GM21381 (cell line): ENCODE measurements at regions not wholly inside any gene's neighbourhood (a gene's known extent, or its start where the extent isn't known, plus 50 kb on each side); places are given as distances from the start of the nearest gene placed in this dataset.
"Not testable (repeated sequence)": the region's sequence is repeated elsewhere in the genome, so short reads cannot be mapped to it uniquely, and the experiment has no call there.

ENCODE experiments used
- ATAC-seq: cut with Tn5 transposase; IDR thresholded peaks from one replicate; pipeline ENCODE4 v1.9.1; 2021; ENCODE audit warnings: mild to moderate bottlenecking, moderate library complexity; ENCODE audit not compliant: unreplicated experiment

DNA sequence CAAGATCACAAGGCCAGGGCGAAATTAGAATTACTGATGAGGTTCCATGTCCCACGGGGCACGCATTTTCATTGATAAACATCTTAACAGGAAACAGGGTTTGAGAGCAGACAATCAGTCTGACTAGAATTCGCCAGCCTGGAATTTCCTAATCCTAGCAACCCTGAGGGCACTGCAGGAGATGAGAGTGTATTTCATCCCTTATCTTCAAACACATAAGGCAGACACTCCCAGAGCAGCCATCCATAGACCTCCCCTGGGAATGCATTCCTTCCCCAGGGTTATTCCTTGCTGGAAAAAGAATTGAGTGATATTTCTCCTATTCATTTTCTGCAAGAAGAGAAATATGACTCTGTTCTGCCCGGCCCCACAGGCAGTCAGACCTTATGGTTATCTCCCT is 821.7 kb downstream of the MAT2B start:
- not testable (repeated sequence) for ATAC-seq

DNA sequence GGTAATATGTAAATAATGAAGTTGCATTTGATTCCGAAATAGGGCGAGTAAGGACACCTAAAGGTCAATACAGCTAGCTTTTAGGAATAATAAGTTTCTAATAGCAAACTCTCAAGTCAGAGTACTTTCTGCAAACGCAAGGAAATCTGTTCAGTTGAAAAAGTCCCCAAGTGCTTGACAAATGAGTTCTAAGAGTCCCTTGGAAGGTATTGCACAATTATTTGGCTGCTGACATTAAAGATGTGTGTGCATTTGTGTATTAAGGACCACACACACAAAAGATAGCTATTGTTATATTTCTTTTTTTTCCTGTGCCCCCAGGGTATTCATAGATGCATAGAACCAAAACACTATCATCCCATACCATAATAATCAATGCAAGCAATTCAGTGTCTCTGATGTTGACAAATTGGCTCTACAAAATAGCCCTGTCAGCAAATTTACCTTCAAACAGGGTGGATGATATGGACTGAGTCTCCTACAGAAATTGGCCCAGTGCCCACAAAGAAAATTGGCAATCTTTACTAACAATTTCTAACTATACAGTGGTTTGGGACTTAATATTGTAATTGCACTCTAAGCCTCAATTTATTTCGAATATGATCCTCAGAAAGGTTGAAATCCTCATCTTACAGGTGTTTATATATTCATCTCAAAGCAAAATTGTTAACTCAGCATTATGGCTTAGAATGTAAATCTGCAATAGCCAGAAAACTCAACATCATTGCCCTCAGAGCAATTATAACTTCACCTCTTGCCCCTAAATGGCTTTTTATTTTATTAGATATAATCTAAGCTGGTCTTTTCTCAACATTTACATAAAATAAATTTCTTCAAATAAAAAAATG is 827.2 kb downstream of the MAT2B start:
- ATAC-seq = no peak

DNA sequence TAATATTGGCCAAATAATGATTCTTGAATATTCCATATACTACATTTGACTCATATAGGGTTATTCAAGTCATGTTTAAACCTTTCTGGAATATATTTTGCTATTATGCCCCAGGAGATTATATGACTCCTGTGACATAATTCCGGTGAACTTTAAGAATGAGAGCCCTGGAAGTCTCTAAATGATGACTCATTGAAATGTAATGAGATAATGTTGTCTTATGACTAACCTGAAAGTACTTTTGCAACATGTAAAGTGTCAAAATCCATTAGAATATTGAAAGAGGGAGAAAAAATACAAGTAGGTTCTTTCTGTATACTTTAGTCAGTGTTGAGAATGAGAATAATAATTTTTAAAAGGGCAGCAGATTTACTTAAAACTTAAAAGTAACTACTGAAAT is 830.4 kb downstream of the MAT2B start:
- ATAC-seq = no peak

DNA sequence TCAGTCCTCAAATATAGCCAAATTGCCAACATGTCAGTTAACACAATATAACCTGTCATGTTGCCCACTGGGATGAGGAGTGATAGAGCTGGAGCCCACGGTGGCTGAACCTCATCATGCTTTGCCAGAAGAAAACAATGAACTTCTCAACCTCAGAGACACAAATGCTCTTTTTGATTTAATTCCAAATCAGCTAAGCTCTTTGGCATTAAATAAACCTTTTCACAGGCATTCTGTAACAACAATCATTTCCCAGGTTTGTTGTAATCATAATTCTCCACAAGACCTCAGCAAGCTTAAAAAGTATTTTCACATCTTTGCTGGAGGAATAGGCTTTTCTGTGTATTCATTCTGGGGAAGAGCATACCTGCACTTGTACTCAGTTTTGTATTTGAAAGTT is 830.9 kb downstream of the MAT2B start:
- no peak for ATAC-seq

DNA sequence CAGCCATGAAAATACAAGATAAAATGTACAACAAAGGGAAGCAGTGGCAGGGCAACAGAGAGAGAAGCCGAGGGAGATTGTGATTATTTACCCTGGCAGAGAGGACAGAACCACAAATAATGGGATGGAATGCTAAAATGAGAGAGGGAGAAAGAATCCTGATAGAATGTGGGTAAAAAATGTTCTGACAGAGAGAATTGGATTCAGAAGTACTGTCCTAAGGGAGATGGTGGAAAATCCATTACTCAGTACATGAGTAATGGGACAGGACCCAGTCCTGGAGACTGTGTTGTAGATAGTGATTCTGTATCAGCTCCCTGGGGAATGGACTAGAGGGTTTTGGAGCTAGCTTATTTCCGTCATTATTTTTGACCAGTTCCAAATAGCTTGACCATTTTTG is 831.5 kb downstream of the MAT2B start:
- ATAC-seq = no peak

DNA sequence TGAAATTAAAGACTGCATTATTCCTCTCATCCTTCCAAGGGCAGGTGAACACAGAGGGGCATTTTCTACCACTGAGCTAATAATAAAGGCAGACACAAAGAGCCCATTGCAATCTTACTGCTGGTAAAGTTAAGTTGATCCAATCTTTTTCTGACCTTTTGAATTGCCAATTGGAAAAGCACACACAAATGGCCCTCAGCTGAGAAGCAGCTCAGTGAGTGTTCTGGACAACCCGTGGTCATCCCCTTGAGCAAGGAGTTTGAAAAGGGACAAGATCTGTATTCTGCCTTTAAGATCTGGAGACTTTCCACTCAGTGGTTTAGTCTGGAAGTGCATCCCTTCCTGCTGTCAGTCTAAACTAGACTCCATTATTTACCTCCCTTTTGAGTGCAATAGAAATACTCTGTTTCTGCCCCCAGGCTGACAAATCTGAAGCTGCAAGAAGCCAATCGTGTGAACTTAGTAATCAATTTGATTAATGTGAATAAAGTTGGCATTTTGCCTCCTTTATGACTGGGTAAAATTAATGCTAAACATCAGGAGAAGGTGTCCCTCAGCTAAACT is 835.7 kb downstream of the MAT2B start:
- ATAC-seq = no peak

DNA sequence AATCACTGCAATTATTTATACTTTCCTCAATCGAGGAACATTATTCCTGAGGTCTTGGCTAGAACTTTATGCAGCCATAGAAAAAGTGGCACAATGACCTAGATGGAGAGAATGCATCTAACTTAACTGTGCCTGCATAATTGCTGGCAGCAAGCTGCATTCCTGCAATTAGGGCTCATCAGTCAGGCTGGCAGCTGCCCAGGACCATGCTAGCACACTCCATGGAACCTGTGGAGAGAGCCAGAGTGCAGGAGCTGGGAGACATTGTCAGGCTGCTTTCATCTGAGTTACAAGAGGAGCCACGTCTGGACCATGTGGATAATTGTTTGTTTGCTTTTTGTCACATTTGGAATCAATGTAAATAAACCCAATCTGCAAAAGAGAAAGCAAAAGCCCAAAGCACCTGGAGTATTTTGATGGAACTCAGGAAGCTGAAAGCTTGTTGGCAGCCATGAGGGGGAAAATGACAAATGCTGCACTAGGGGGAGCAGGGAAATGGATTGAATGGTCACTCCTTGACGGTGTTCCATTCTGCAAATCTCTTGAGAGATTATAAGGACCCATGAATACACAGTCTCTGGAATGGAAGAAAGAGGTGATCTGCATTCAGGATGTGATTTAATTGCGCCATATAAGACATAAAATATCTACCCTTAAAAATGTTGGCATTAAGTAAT is 839.9 kb downstream of the MAT2B start:
- ATAC-seq = no peak

DNA sequence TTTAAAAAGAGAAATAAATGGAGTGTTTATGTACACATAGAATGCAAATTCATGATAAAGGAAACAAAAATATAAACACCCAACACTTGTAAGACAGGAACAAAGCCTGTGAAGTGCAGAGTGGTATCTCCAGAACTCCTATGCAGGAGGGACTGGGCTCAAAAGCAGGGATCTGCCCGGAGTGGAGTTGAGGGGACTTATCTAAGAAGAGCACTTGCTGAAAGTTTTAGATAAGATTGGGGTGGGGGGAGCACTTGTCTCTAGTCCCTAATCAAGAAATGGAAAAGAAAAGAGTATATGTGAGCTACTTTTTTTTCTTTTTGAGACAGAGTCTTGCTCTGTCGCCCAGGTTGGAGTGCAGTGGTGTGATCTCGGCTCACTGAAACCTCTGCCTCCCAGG is 840.4 kb downstream of the MAT2B start:
- ATAC-seq = no peak

DNA sequence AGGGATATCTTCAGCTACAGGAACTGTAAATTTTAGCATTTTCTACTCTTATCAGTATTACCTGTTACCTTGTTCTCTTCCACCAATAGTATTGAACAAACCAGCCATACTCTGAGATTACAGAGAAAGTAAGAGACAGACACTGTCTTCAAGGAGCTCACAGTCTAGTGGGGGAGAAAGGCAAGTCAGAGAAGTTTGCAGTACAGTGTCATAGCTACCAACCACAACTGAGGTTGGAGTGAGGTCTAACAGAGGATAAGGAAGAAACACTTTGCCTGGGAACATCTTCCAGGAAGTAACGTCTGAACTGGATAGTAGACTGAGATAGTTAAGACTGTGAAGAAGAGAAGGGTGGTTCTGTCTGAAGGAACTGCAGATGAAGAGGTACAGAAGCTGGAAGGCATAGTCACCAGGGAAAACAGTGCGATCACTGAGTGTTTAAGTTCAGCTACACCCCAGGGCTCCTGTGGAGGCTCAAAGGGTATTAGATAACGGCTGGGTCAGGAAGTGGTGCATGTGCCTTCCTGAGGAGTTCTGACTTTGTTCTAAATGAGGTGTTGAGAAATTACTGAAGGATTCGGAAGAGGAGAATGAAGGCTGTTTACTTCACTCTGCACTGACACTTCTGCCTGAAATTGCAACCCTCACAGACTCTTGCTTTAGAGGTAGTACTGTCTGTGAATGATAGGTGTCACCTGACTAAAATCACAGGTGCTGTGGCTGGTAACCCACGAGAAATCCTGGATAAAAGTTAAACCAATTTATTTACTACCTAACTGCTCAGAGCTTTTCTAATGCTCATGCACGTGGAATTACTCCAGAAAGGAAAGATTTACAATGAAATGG is 841.6 kb downstream of the MAT2B start:
- ATAC-seq = no peak

DNA sequence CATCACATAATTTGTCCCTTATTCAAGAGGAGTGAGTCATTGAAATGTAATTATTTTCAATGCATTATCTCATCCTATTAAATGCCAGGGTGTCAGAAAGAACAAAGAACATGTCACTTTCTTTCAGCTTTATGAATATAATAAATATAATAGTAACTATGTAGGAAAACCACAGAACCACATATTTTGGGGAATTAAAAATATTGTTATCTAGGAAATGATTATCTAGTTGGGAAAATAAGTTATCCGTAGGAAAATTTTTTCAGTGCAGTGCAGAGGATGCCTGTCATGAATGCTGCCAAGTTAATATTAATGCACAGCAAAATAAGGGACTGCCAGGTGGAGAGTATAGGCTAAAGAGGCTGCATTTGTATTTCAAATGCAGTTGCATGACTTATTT is 844.8 kb downstream of the MAT2B start:
- ATAC-seq = no peak

DNA sequence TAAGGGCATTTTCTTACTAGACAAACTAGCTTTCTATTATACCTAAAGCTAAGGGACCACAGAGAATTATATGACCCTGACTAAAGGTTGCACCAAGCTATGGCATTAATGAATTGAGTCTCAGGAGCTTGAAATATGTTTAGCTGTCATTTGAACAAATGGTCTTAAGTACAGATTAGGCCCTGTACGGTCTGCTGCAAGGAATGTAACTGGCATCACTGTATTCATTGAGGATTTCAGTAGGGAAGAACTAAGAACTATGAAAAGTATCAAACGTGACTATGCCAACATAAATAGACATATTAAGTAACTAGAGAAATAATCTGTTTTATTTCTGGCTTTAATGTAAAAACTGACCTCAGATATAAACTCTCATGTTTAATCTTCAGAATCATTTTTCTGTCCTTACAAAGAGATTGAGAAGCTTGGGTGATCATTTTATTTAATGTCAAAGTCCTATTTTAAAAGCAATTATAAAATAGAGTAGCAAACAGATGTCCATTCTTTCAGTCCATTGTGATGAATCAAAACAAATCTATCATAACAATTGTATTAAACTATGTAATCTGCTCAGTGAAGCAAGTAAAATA is 845.9 kb downstream of the MAT2B start:
- ATAC-seq = no peak

DNA sequence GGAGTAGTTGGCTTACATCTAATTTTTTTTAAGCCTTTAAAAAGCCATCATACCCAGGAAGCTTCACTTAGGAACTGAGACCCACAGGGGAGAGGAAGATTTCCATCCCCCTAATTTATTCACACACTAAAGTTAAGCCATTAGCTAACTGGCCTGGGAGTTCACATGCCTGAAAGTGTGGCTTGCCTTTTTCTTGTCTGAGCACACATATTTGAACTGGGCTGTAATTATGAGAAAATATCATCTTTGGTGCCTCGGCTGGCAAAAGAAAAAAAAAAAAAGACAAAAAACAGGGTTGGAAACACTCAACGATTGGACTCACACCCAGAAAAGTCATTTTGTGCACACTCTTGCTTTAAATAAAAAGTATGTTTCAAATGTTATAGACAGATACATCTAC is 847.3 kb downstream of the MAT2B start:
- ATAC-seq = no peak

DNA sequence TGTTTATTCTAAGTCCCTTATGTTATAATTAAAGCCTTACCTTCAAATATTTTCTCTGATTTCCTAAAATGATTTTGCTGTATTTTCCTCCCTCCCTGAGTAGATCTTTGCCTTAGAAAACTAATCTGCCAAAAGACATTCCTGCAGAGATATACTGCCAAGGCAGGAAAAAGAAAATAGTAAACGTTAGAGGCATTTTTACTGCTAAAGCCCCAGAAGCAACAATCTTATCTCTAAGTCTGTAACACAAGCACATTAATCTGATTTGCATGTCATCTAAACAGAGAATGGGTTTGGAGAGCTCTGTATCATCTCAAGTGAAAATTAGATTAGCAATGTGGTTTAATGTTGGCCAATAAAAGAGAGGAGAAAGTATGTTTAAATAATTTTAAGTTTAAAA is 847.7 kb downstream of the MAT2B start:
- no peak for ATAC-seq

DNA sequence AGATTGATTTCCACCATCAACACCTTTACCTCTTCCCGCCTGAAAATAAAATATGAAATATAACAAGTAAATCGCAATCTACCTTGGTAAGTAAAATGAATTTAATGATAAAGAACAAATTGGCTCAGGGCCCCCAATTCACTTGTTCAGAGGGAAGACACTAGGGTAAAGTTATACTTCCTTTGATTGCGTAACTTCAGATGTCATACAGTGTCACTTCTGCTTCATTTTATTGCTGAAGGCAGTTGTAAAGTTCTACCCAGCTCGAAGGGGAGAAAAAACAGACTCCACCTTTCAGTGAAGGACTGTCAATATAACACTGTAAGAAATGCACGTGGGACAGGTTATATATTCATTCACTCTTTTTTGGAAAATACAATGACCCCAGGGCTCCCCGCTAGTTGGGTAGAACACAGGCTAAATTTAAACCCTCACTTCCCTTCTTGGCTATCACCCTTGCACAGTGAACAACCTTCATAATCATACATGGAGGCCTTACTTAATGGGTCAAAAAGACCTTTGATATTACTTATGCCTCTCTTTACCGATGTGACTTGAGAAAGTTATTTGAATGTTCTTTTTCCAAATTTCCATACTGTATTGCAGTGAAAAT is 848.8 kb downstream of the MAT2B start:
- ATAC-seq = no peak

DNA sequence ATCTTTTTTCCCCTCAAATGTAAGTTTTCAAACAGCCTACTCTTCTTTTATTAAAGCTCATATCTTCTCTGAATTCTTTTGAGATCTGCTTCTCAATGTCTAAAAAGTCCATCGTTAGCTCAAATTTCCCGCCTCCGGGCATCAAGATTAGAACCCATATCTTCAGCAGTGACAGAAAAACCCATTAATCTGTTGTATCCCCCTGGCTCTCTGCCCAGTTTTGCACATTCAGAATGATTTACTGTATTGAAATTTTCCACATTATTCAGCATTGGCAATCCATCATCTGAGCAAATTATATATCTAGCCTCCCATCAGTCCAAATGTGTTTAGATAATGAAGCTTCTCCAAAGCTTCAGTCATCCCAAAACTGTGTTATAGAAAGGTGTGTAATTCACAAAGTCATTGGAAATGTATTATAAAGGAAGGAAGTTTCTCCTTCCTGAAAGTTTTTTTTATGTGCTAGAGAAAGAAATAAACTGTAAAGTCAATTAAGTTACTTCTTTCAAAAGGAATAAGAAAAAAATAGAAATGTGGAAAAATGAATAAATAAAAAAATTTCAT is 849.9 kb downstream of the MAT2B start:
- no peak for ATAC-seq

DNA sequence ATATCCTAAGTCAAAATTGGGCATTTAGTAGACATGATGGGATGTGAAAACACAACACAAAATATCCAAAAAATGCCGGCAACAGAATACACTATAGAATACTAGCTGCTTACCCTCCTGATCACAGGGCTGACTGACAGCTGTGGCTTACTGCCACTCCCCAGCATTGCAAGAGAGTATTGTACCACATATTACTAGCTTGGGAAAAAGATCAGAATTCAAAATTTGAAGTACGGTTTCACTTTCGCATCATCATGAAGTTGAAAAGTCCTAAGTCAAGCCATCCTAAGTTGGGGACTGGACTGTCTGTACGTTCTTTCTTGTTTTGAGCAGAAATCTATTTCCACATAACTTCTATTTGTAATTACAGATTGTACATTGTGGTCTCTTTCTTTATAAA is 851.4 kb downstream of the MAT2B start:
- ATAC-seq = no peak

DNA sequence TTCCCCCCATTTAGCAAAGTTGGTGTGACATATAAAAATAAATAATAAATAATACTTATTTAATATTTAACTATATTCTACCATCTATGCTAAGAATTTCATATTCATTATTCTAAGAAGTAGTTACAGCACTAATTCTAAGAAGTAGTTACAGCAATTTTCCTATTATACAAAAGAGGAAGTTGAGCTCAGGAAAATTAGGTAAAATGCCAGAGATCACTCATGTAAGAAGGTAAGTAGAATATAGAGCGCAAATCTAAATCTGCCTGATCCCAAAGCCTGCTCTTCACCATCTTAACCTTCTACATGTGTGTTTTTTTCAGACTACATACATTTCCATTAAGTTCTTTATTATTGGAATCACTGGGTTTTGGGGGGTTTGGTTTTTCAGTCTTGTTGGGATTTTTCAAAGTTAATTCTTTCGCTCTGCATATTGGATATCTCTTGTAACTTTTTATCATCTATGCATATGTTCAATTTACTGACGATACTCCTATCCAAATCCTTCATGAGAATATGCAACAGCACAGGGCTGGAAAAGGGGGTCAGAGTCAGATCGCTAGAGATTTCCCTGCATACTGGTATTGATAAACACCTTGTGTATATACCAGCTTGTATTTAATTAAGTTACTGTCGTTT is 852.1 kb downstream of the MAT2B start:
- ATAC-seq = no peak

DNA sequence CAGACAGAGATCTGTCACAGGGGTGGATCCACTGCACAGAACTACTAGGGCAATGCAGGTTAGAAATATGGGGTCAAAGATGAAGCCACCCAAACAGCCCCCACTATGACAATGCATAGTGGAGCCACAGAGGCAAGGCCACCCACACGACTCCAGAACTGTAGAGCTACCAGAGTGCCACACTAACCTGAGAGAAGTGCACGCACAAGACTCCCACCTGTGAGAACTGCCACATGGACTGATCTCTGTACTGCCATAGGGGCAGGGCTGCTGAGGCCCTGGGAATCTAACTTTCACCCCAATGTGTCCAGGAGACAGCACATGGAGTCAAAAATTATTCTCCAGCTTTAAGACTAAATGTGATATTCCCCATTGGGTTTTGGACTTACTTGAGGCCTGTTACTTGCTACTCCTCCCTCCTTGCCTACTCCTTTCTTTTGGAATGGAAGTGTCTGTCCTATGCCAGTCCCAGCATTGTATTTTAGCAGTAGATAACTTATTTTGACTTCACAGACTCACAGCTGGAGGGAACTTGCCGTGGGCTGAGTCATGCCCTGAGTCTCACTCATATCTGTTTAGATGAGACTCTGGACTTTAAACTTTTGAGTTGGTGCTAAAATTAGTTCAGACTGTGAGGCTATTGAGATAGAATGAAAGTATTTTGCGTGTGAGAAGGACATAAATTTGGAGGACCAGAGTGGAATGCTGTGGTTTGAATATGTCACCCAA is 853.3 kb downstream of the MAT2B start:
- ATAC-seq = no peak
